ENCODE measurements at regions not wholly inside any gene's neighbourhood (a gene's known extent, or its start where the extent isn't known, plus 50 kb on each side); places are given as distances from the start of the nearest gene placed in this dataset.

GRCh38 chr1:227390525-227390924, 72.2 kb upstream of the CDC42BPA start:
- H3K4me1 Mint-ChIP-seq = no peaks in the 10 kb centered on the region
- no peak overlapping the region for H3K4me3 Mint-ChIP-seq
- no peak for DNase-seq
- no peaks in the 10 kb centered on the region for H3K27me3 Mint-ChIP-seq
- H3K36me3 Mint-ChIP-seq = no peaks in the 10 kb centered on the region
- H3K9me3 Mint-ChIP-seq = no peaks in the 10 kb centered on the region
- no peak overlapping the region for H3K27ac Mint-ChIP-seq
- CTCF ChIA-PET = no interaction called here

GRCh38 chr1:227388214-227389168, 70.2 kb upstream of the CDC42BPA start:
- no peaks in the 10 kb centered on the region for H3K27me3 Mint-ChIP-seq
- CTCF ChIA-PET = no interaction called here
- no peak for DNase-seq
- no peaks in the 10 kb centered on the region for H3K36me3 Mint-ChIP-seq
- no peaks in the 10 kb centered on the region for H3K9me3 Mint-ChIP-seq
- no peak overlapping the region for H3K27ac Mint-ChIP-seq
- no peak overlapping the region for H3K4me3 Mint-ChIP-seq
- no peaks in the 10 kb centered on the region for H3K4me1 Mint-ChIP-seq

- H3K27ac Mint-ChIP-seq = no peak overlapping the region
- H3K9me3 Mint-ChIP-seq = no peaks in the 10 kb centered on the region
- CTCF ChIA-PET = no interaction called here
- H3K36me3 Mint-ChIP-seq = no peaks in the 10 kb centered on the region
- H3K4me1 Mint-ChIP-seq = no peaks in the 10 kb centered on the region
- peaks cover 3% of the 10 kb centered on the region for H3K27me3 Mint-ChIP-seq
- no peak overlapping the region for H3K4me3 Mint-ChIP-seq
- no peak for DNase-seq
Measured at GRCh38 chr1:227379555-227379892, 61.2 kb upstream of the CDC42BPA start.

GRCh38 chr1:227378871-227379554, 60.7 kb upstream of the CDC42BPA start:
- Mint-ChIP-seq H3K4me1 (no peaks in the 10 kb centered on the region), H3K27ac (no peak overlapping the region), H3K27me3 (peaks cover 3% of the 10 kb centered on the region), H3K9me3 (no peaks in the 10 kb centered on the region), H3K36me3 (no peaks in the 10 kb centered on the region), H3K4me3 (no peak overlapping the region)
- CTCF ChIA-PET = no interaction called here
- no peak for DNase-seq

GRCh38 chr1:227378181-227378580, 59.9 kb upstream of the CDC42BPA start:
- Mint-ChIP-seq H3K27ac (no peak overlapping the region), H3K36me3 (no peaks in the 10 kb centered on the region), H3K4me1 (no peaks in the 10 kb centered on the region), H3K27me3 (peaks cover 3% of the 10 kb centered on the region), H3K9me3 (no peaks in the 10 kb centered on the region), H3K4me3 (no peak overlapping the region)
- no peak for DNase-seq
- CTCF ChIA-PET = no interaction called here

- no peak overlapping the region for H3K27ac Mint-ChIP-seq
Measured at GRCh38 chr1:227374846-227375245, 56.6 kb upstream of the CDC42BPA start.

GRCh38 chr1:227372726-227373130, 54.4 kb upstream of the CDC42BPA start:
- Mint-ChIP-seq H3K36me3 (no peaks in the 10 kb centered on the region), H3K4me1 (no peaks in the 10 kb centered on the region), H3K9me3 (no peaks in the 10 kb centered on the region), H3K27ac (no peak overlapping the region), H3K27me3 (peaks cover 3% of the 10 kb centered on the region), H3K4me3 (no peak overlapping the region)
- no peak for DNase-seq
- CTCF ChIA-PET = no interaction called here

More at GRCh38 chr1:227374846-227375245, 56.6 kb upstream of the CDC42BPA start:
- Mint-ChIP-seq H3K4me1 (no peaks in the 10 kb centered on the region), H3K36me3 (no peaks in the 10 kb centered on the region), H3K4me3 (no peak overlapping the region), H3K9me3 (no peaks in the 10 kb centered on the region), H3K27me3 (peaks cover 3% of the 10 kb centered on the region)
- no peak for DNase-seq
- CTCF ChIA-PET = no interaction called here

- DNase-seq = no peak
- CTCF ChIA-PET = no interaction called here
- H3K27ac Mint-ChIP-seq = no peak overlapping the region
Measured at GRCh38 chr1:227370533-227371254, 52.4 kb upstream of the CDC42BPA start.

GRCh38 chr1:227369102-227369760, 50.9 kb upstream of the CDC42BPA start:
- Mint-ChIP-seq H3K27me3 (no peaks in the 10 kb centered on the region), H3K27ac (no peak overlapping the region), H3K36me3 (no peaks in the 10 kb centered on the region), H3K9me3 (no peaks in the 10 kb centered on the region), H3K4me3 (no peak overlapping the region), H3K4me1 (no peaks in the 10 kb centered on the region)
- DNase-seq = no peak
- CTCF ChIA-PET = no interaction called here

More at GRCh38 chr1:227370533-227371254, 52.4 kb upstream of the CDC42BPA start:
- Mint-ChIP-seq H3K36me3 (no peaks in the 10 kb centered on the region), H3K27me3 (peaks cover 3% of the 10 kb centered on the region), H3K4me3 (no peak overlapping the region), H3K9me3 (no peaks in the 10 kb centered on the region), H3K4me1 (no peaks in the 10 kb centered on the region)

Data from activated naive CD4-positive, alpha-beta T cell treated with anti-CD3 and anti-CD28 coated beads, Interleukin-2, amount 10 ng/mL, durations not matched to agents 7 days and 5 days (primary cell).